GM12872 (cell line): ENCODE measurements at regions not wholly inside any gene's neighbourhood (a gene's known extent, or its start where the extent isn't known, plus 50 kb on each side); places are given as distances from the start of the nearest gene placed in this dataset.

Source experiments
- CTCF ChIP-seq: IDR thresholded peaks from 3 replicates; pipeline ENCODE4 v1.5.1; 2011; ENCODE audit warnings: low read depth, mild to moderate bottlenecking, low read length, moderate library complexity; ENCODE audit not compliant: insufficient read depth

GRCh38 chr11:115083144-115083806, 404.9 kb downstream of the NXPE2 start:
- TF ChIP-seq CTCF, result no peak

DNA sequence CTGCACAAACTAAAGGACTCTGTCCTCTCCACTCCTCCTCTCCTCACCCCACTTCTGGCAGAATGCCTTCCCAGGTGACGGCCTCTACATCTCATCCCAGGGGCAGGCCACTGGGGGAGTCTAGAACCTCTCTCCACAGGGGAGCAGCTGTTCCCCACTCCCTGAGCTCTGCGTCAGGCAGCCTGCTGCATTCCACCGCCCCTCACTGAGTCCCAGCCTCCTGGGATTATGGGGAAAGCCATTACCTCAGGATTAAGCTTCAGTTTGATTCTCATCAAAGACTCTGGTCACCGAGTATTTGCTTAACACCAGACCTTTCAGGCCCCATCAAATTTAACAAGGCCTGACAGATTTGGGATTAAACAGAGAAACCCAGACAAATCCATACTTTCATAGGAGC, 405.9 kb downstream of the NXPE2 start:
- TF ChIP-seq CTCF, result no peak

- no peak for TF ChIP-seq CTCF
Measured at GRCh38 chr11:115085461-115086210, 407.3 kb downstream of the NXPE2 start.

DNA sequence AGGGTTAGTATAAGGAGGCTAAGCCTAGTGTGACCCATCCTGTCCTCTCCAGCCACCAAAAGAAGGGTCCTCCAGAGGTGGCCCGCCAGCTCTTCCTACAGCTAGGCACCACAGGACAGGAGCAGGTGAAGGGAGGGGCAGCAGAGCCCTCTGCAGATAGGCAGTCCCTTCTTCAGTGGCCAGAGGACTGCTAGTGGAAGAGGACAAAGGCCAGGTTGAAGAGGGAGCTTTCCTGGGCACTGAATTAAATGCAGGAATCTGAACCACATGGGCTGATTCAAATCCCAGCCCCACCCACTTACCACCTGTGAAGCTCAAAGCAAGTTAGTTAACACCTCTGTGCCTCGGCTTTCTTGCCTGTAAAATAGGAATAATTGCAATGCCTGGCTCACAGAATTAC, 409.5 kb downstream of the NXPE2 start:
- TF ChIP-seq CTCF, result no peak

DNA sequence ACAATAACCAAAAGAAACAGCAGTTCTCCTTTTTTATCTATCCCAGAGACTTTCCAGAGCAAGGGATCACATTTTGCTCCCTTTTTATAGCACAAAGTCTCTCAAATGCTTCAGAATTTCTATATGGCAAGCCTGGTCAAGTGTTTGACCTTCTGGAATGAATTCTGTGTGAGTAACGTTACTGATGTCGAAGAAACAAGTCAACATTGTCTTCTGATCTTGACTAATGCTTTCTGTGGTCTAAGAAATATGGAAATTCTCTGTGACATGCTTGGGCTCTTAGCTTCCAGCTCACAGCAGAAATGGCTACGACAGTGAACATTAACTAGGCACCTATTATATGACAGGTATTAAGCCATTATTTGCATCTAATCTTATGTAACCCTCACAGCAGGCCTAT, 411.7 kb downstream of the CADM1 start:
- no peak for TF ChIP-seq CTCF

DNA sequence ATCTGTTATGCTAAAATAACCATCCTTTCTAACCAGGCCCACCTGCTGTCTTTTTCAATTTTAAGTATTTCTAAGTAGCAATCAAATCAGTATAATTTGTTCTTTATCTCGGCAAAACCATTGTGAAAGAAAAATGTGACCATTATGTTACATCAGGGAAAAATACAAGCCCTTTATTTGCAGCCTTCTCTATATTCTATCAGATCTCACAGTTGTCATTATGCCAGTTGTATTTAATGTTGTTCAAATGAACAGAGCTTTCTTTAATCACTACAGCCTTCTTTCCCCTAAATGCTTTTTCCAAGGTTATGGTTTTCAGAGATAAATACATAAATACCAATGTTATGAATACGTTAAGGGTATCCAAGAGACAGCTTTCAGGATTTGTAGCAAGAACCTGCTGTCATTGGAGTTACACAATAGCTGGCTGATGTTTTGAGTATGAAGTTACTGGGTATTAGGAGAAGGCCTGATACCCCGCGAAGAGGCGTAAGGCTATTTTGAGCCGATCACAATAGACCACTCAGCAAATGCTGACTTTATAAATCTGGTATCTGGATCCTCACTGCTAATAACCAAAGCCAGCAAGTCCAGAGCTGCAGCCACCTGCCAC, 406.3 kb downstream of the CADM1 start:
- TF ChIP-seq CTCF, result no peak

DNA sequence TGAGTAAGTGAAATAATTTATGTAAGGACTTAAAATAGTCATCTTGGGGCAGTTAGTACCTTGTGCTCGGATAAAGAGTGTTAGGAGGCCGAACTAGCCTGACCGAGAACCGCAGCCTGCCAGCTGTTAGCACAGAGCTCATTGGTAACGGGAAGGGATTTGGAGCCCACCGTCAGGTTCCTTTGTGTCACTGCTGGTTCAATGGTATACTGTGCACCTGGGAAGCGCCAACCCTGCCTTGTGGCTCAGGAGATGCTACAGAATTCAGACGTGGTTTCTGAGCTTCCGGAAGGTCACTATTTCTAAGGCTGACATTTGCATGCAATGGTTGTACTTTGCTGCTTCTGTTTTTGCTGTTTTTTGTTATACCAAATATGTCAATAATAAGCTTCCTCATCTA, 403.5 kb downstream of the CADM1 start:
- no peak for TF ChIP-seq CTCF
